ENCODE measurements at regions not wholly inside any gene's neighbourhood (a gene's known extent, or its start where the extent isn't known, plus 50 kb on each side); places are given as distances from the start of the nearest gene placed in this dataset.

DNA sequence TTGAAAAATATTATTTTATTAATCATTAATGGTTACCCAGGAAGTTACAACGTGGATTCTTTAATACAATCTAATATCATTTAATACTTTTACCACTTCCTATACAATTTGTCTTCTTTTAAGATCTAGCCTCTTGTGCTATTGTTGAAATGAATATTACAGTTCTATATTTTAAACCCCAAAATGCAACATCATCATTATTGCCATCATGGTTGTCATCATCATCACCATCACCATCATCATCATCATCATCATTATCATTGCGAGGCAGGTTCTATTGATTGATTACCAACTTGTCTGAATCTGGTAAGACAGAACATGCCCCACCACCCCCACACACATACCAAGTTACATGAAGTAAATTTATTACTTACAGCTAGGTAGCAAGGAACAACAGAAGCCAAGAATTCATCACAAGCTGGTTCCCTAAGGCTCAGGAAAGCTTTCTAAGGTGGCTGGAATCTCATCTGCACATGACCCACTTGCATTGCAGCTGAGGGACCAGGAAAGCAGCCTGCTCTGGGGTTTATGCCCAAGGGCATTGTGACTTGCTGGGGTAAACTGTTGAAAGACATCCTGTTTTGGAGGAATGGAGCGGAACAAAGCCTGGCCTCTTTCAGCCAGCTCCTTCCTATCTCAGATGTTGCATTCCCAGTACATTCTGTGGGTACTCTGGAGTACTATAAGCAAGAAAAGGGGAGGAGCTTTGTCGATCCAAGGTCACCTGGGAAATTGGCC is 418.1 kb downstream of the PRR16 start:
- no peaks in the 10 kb centered on the region for H3K27me3 ChIP-seq
- ATAC-seq, result no peak
- H3K36me3 ChIP-seq, result no peaks in the 10 kb centered on the region
- H3K9me3 ChIP-seq, result no peaks in the 10 kb centered on the region
- no peak overlapping the region for H3K4me3 ChIP-seq
- no peak overlapping the region for H3K27ac ChIP-seq
- no peaks in the 10 kb centered on the region for H3K4me1 ChIP-seq
- 86 to 91% methylated on average over 3 to 4 of the region's 4 CpGs for WGBS, 2 donors (ENCODE audit: low coverage in 1 of 2)
- TF ChIP-seq EP300 (IDR thresholded peaks at IDR 0.05), result no peak
- TF ChIP-seq, protein P1, sequence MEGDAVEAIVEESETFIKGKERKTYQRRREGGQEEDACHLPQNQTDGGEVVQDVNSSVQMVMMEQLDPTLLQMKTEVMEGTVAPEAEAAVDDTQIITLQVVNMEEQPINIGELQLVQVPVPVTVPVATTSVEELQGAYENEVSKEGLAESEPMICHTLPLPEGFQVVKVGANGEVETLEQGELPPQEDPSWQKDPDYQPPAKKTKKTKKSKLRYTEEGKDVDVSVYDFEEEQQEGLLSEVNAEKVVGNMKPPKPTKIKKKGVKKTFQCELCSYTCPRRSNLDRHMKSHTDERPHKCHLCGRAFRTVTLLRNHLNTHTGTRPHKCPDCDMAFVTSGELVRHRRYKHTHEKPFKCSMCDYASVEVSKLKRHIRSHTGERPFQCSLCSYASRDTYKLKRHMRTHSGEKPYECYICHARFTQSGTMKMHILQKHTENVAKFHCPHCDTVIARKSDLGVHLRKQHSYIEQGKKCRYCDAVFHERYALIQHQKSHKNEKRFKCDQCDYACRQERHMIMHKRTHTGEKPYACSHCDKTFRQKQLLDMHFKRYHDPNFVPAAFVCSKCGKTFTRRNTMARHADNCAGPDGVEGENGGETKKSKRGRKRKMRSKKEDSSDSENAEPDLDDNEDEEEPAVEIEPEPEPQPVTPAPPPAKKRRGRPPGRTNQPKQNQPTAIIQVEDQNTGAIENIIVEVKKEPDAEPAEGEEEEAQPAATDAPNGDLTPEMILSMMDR (IDR thresholded peaks at IDR 0.05), result no peak
- TF ChIP-seq POLR2AphosphoS5 (IDR thresholded peaks at IDR 0.05), result no peak
- TF ChIP-seq POLR2A (IDR thresholded peaks at IDR 0.05), result no peak

DNA sequence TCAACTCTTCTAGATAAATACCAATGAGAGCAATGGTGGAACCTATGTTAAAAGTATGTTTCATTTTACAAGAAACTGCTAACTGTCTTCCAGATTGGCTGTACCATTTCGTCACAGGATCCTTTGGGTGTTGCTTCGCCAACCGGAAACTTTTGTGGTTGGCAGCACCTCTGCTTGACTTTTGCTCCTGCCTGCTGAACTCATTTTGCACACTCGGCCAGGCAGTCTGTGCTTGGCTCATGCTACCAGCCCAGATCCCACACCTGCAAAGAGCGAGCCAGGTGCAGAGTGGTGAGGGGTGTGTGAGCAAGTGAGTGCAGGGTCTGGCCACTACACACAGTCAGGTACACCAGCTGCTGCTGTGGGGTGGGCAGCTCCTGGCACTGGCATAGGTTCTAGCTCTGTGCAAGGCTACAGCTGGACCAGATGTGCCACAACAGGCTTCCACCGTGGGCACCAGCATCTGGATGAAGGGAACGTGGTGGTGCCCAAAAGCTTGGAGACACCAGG is 422.3 kb downstream of the PRR16 start:
- TF ChIP-seq POLR2AphosphoS5 (IDR thresholded peaks at IDR 0.05), result no peak
- TF ChIP-seq, protein P1 (IDR thresholded peaks at IDR 0.05), result no peak
- no peak for TF ChIP-seq EP300 (IDR thresholded peaks at IDR 0.05)
- no peak for TF ChIP-seq POLR2A (IDR thresholded peaks at IDR 0.05)
- Histone ChIP-seq H3K36me3 (no peaks in the 10 kb centered on the region), H3K9me3 (no peaks in the 10 kb centered on the region), H3K4me1 (no peaks in the 10 kb centered on the region), H3K27ac (no peak overlapping the region), H3K27me3 (no peaks in the 10 kb centered on the region), H3K4me3 (no peak overlapping the region)
- WGBS, 2 donors (ENCODE audit: low coverage in 1 of 2), result 50 to 77% methylated on average over 1 to 4 of the region's 7 CpGs
- no peak for ATAC-seq

DNA sequence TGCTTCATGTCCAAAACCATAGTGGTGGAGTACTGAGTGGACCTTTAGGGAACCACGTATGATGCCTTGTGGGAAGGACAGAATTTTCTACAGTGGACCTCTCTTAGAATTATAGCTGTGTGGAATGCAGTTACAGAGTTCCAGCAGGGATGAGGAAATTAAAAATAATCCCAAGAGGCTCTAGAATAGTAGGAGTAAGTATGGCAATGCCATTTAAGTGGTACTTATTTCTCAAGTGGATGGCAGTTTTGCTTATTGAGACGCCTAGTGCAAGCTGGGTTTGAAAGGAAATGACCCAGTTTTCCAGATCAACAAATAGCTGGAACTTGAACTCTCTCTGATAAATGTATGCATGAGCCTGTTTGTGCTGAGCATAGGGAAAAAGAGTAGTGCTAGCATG is 431.6 kb downstream of the PRR16 start:
- 86 to 92% methylated on average over 2 of the region's 2 CpGs for WGBS, 2 donors (ENCODE audit: low coverage in 1 of 2)
- Histone ChIP-seq H3K27ac (no peak overlapping the region), H3K4me1 (no peaks in the 10 kb centered on the region)

DNA sequence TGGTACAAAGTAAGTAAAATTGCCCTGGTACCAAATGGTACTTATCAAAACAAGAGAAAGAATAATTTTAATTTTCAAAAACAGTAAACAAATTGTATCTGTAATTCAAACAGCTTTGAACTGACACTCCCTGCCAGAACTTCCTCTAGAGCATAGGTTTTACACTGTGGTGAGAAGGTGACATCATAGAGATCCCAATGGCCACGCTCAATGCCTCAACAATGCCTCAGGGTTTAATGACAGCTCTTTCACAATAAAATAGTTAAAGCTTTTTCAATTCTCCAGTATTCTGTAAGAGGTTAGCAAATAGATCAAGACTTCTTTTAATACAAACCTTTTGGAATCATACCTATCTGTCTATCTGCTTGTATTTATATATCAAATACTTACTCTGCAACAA is 437.1 kb downstream of the PRR16 start:
- Histone ChIP-seq H3K9me3 (no peaks in the 10 kb centered on the region), H3K36me3 (no peaks in the 10 kb centered on the region), H3K27ac (no peak overlapping the region), H3K4me3 (no peak overlapping the region), H3K4me1 (no peaks in the 10 kb centered on the region), H3K27me3 (no peaks in the 10 kb centered on the region)
- WGBS, 2 donors (ENCODE audit: low coverage in 1 of 2), result 64 to 69% methylated on average over 1 of the region's 1 CpG
- TF ChIP-seq POLR2AphosphoS5 (IDR thresholded peaks at IDR 0.05), result no peak
- TF ChIP-seq EP300 (IDR thresholded peaks at IDR 0.05), result no peak
- no peak for TF ChIP-seq POLR2A (IDR thresholded peaks at IDR 0.05)
- TF ChIP-seq, protein P1 (IDR thresholded peaks at IDR 0.05), result no peak
- no peak for ATAC-seq

More for the DNA sequence above, 431.6 kb downstream of the PRR16 start:
- Histone ChIP-seq H3K4me3 (no peak overlapping the region), H3K36me3 (no peaks in the 10 kb centered on the region), H3K27me3 (no peaks in the 10 kb centered on the region), H3K9me3 (no peaks in the 10 kb centered on the region)
- ATAC-seq, result no peak
- TF ChIP-seq, protein P1 (IDR thresholded peaks at IDR 0.05), result no peak
- TF ChIP-seq EP300 (IDR thresholded peaks at IDR 0.05) (no peak), POLR2AphosphoS5 (IDR thresholded peaks at IDR 0.05) (no peak), POLR2A (IDR thresholded peaks at IDR 0.05) (no peak)

DNA sequence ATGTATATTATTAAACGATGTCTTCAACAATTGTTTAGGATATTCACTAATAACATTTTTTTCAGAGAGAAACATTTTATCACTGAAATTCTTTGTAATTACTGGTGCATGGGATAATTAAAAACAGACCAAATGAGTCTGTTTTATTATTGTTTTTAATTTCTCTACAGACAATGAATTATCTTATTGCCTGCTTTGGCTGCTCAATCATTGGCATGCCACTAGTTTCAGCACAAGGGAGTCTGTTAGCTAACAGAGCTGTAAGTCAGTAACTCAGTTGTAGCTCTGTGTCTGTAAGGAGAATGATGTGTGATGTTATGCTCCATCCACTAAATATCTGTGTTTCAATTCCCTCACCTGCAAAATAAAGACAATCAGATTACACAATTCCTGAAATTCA is 443.9 kb downstream of the PRR16 start:
- Histone ChIP-seq H3K4me3 (no peak overlapping the region), H3K4me1 (no peaks in the 10 kb centered on the region), H3K9me3 (no peaks in the 10 kb centered on the region), H3K27ac (no peak overlapping the region), H3K36me3 (no peaks in the 10 kb centered on the region), H3K27me3 (no peaks in the 10 kb centered on the region)
- 89 to 100% methylated on average over 1 of the region's 1 CpG for WGBS, 2 donors (ENCODE audit: low coverage in 1 of 2)
- no peak for TF ChIP-seq EP300 (IDR thresholded peaks at IDR 0.05)
- no peak for TF ChIP-seq POLR2A (IDR thresholded peaks at IDR 0.05)
- TF ChIP-seq POLR2AphosphoS5 (IDR thresholded peaks at IDR 0.05), result no peak
- TF ChIP-seq, protein P1 (IDR thresholded peaks at IDR 0.05), result no peak
- no peak for ATAC-seq
